ENCODE measurements at regions not wholly inside any gene's neighbourhood (a gene's known extent, or its start where the extent isn't known, plus 50 kb on each side); places are given as distances from the start of the nearest gene placed in this dataset.

DNA sequence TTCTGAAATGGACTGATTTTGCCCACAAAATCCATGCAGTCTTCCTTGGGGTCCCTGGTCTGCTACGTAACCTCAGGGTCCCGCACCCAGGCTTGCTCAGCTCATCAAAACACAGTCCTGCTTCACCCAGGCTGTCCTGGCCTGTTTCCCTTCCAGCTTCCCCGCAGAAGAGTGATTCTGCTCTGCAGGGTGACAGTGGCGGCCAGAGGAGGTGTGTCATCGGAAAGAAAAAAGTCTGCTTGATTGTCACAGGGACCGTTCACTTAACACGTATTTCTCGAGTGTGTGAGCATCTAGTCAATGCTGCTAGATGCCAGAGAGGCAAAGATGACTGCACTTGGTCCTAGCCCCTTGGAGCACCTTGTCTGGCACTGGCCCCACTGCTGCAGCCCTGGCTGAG, 50.1 kb upstream of the ABHD2 start:
- H3K4me3 ChIP-seq (ENCODE audit: low read depth, low read length) = no peak overlapping the region
- TF ChIP-seq, protein P1, sequence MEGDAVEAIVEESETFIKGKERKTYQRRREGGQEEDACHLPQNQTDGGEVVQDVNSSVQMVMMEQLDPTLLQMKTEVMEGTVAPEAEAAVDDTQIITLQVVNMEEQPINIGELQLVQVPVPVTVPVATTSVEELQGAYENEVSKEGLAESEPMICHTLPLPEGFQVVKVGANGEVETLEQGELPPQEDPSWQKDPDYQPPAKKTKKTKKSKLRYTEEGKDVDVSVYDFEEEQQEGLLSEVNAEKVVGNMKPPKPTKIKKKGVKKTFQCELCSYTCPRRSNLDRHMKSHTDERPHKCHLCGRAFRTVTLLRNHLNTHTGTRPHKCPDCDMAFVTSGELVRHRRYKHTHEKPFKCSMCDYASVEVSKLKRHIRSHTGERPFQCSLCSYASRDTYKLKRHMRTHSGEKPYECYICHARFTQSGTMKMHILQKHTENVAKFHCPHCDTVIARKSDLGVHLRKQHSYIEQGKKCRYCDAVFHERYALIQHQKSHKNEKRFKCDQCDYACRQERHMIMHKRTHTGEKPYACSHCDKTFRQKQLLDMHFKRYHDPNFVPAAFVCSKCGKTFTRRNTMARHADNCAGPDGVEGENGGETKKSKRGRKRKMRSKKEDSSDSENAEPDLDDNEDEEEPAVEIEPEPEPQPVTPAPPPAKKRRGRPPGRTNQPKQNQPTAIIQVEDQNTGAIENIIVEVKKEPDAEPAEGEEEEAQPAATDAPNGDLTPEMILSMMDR (IDR thresholded peaks at IDR 0.05; ENCODE audit: borderline replicate concordance, insufficient read depth, low read depth, low read length) = no peak

Measured in GM12875 (cell line).